ENCODE measurements at regions not wholly inside any gene's neighbourhood (a gene's known extent, or its start where the extent isn't known, plus 50 kb on each side); places are given as distances from the start of the nearest gene placed in this dataset.

DNA sequence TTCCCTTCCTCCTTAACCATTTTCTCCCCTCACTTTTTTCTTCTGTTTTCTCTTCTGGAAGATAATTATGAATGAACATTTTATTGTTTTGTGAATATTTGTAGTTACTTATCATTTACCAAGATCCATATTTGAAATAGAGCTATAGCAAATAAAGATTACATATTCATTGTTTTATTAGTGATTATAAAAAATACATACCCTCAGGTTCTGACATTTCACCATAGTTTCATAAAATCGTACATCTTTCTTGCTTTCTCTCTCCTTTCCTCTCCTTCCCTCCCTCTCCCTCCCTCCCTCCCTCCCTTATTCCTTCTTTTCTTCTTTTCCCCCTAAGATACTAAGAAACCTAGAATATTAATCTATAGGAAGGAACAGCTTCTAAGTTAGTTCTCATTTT lies 410.9 kb upstream of the GOLIM4 start:
- Histone ChIP-seq H3K27ac (no peak overlapping the region), H3K4me3 (no peak overlapping the region), H3K27me3 (no peaks in the 10 kb centered on the region), H3K36me3 (no peaks in the 10 kb centered on the region), H3K9me3 (no peaks in the 10 kb centered on the region), H3K4me1 (no peaks in the 10 kb centered on the region)
- no peak for ATAC-seq (ENCODE audit: low FRiP score in 2 of 2)
- WGBS, 2 donors = 48 to 65% methylated on average over 1 of the region's 1 CpG
- TF ChIP-seq, protein P1, sequence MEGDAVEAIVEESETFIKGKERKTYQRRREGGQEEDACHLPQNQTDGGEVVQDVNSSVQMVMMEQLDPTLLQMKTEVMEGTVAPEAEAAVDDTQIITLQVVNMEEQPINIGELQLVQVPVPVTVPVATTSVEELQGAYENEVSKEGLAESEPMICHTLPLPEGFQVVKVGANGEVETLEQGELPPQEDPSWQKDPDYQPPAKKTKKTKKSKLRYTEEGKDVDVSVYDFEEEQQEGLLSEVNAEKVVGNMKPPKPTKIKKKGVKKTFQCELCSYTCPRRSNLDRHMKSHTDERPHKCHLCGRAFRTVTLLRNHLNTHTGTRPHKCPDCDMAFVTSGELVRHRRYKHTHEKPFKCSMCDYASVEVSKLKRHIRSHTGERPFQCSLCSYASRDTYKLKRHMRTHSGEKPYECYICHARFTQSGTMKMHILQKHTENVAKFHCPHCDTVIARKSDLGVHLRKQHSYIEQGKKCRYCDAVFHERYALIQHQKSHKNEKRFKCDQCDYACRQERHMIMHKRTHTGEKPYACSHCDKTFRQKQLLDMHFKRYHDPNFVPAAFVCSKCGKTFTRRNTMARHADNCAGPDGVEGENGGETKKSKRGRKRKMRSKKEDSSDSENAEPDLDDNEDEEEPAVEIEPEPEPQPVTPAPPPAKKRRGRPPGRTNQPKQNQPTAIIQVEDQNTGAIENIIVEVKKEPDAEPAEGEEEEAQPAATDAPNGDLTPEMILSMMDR (IDR thresholded peaks at IDR 0.05) = no peak
- TF ChIP-seq POLR2AphosphoS5 (IDR thresholded peaks at IDR 0.05) (no peak), POLR2A (IDR thresholded peaks at IDR 0.05) (no peak), EP300 (IDR thresholded peaks at IDR 0.05) (no peak)
- DNase-seq = no peak

DNA sequence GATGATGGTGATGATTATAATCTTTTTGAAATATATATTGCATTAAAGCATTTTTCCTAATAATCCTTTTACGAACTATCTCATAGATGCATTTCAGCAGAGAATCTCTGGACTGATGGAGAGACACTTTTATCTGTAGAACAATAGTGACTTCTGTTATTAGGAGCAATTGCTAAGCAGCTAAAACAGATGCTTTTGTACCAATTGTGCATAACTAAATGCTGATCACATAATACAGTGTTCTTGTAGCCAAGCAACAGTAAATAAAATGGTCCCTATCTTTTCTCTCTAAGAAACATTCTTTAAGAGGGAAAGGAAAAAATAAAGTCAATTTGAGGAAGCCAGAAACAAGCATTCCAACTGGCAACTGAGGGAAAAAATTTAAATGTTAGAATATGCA lies 405.8 kb upstream of the GOLIM4 start:
- TF ChIP-seq, protein P1 (IDR thresholded peaks at IDR 0.05) = no peak
- TF ChIP-seq POLR2A (IDR thresholded peaks at IDR 0.05) = no peak
- TF ChIP-seq EP300 (IDR thresholded peaks at IDR 0.05) = no peak
- TF ChIP-seq POLR2AphosphoS5 (IDR thresholded peaks at IDR 0.05) = no peak
- H3K27ac ChIP-seq = no peak overlapping the region
- no peak overlapping the region for H3K4me3 ChIP-seq
- H3K27me3 ChIP-seq = no peaks in the 10 kb centered on the region
- DNase-seq (no peak), ATAC-seq (ENCODE audit: low FRiP score in 2 of 2) (no peak)
- no peaks in the 10 kb centered on the region for H3K4me1 ChIP-seq
- no peaks in the 10 kb centered on the region for H3K9me3 ChIP-seq
- no peaks in the 10 kb centered on the region for H3K36me3 ChIP-seq
- WGBS, 2 donors = 83 to 86% methylated on average over 1 of the region's 1 CpG

DNA sequence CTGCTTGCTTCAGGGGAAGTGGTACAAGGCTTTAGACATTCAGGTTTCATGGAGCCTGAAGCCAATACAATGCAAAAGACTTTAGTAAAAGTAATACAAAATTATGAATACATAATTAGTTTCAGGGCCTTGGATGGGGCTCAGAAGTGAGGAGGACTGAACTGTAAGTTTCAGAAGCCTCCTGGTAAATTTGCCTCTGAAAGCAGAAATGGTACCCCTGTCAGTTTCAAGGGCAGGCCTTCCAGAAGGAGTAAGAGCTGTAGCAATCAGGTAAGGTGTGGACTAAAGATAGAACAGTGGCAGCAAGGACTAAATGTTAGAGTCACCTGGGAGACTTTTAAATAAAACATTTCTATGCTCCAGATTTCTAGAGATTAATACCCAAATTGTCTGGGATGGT lies 402.5 kb upstream of the GOLIM4 start:
- Histone ChIP-seq H3K36me3 (no peaks in the 10 kb centered on the region), H3K9me3 (no peaks in the 10 kb centered on the region), H3K27ac (no peak overlapping the region), H3K27me3 (no peaks in the 10 kb centered on the region), H3K4me1 (no peaks in the 10 kb centered on the region), H3K4me3 (no peak overlapping the region)
- no peak for TF ChIP-seq POLR2A (IDR thresholded peaks at IDR 0.05)
- TF ChIP-seq, protein P1 (IDR thresholded peaks at IDR 0.05) = no peak
- ATAC-seq (ENCODE audit: low FRiP score in 2 of 2) (no peak), DNase-seq (no peak)

DNA sequence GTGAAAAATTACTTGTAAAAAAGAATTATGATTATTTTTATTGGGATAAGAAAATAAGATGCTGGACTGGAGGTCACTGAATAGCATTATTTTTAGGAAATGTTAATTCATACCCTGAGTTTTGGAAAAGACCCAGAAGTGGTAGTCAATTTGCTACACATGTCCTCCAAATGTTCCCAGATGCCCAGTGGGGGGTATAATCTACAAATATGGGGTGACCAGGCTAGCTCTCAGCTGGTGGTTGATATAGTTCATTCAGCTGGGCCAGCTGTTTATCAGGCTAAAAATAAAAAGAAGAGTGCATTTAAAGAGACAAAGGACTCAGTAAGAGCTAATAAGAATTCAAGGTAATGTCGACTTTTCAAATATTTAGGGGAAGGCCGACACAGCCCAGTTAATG lies 402.0 kb upstream of the GOLIM4 start:
- Histone ChIP-seq H3K27me3 (no peaks in the 10 kb centered on the region), H3K36me3 (no peaks in the 10 kb centered on the region), H3K4me3 (no peak overlapping the region), H3K9me3 (no peaks in the 10 kb centered on the region), H3K4me1 (no peaks in the 10 kb centered on the region), H3K27ac (no peak overlapping the region)
- no peak for TF ChIP-seq POLR2AphosphoS5 (IDR thresholded peaks at IDR 0.05)
- no peak for TF ChIP-seq EP300 (IDR thresholded peaks at IDR 0.05)
- TF ChIP-seq, protein P1 (IDR thresholded peaks at IDR 0.05) = no peak
- TF ChIP-seq POLR2A (IDR thresholded peaks at IDR 0.05) = no peak
- no peak for ATAC-seq (ENCODE audit: low FRiP score in 2 of 2)
- no peak for DNase-seq
- WGBS, 2 donors = 71 to 76% methylated on average over 2 of the region's 2 CpGs

DNA sequence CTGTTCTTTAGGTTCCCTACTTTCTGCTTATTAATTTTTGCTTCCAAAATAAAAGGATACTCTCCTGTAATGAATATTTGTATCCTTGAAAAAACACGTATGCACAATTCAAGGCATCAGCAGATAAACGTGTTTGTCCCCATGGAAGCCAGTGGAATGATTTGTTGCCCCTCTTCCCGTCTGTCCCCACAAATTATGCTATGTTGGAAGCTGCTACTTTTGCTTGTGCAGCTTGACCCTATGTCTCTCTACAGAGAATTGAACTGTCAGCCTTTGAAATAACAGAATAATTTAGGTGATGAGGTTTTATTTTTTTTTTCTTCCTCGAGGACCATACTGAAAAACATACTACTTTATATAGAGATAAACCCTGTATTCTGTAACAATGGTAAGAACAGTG lies 401.5 kb upstream of the GOLIM4 start:
- 63 to 69% methylated on average over 4 of the region's 4 CpGs for WGBS, 2 donors
- Histone ChIP-seq H3K9me3 (no peaks in the 10 kb centered on the region), H3K27ac (no peak overlapping the region), H3K4me3 (no peak overlapping the region), H3K36me3 (no peaks in the 10 kb centered on the region), H3K4me1 (no peaks in the 10 kb centered on the region), H3K27me3 (no peaks in the 10 kb centered on the region)
- no peak for ATAC-seq (ENCODE audit: low FRiP score in 2 of 2)
- TF ChIP-seq POLR2AphosphoS5 (IDR thresholded peaks at IDR 0.05) (no peak), EP300 (IDR thresholded peaks at IDR 0.05) (no peak), POLR2A (IDR thresholded peaks at IDR 0.05) (no peak)
- TF ChIP-seq, protein P1 (IDR thresholded peaks at IDR 0.05) = no peak
- DNase-seq = no peak

All from upper lobe of left lung (tissue), 6 donors.